HAP-1 (cell line): ENCODE measurements at regions not wholly inside any gene's neighbourhood (a gene's known extent, or its start where the extent isn't known, plus 50 kb on each side); places are given as distances from the start of the nearest gene placed in this dataset.
"Not testable (repeated sequence)": the region's sequence is repeated elsewhere in the genome, so short reads cannot be mapped to it uniquely, and the experiment has no call there.

ENCODE experiments used
- DNase-seq, 2 experiments: peaks; one replicate each; pipeline ENCODE4 v3.0.0-alpha.2; 2016 to 2020; ENCODE audit warnings: low spot score in 2 of 2
- H3K27me3 ChIP-seq: fragments of 250-450 bp; sonication (Bioruptor Pico); 2 replicates; pipeline ENCODE4 v1.5.1; 2020; ENCODE audit warnings: low read depth, mild to moderate bottlenecking, moderate library complexity
- H3K36me3 ChIP-seq: fragments of 250-450 bp; sonication (Bioruptor Pico); replicated peaks from 2 replicates; pipeline ENCODE4 v1.5.1; 2020; ENCODE audit warnings: mild to moderate bottlenecking
- H3K4me1 ChIP-seq: fragments of 250-450 bp; sonication (Bioruptor Pico); 2 replicates; pipeline ENCODE4 v1.5.1; 2020; ENCODE audit warnings: mild to moderate bottlenecking
- H3K4me3 ChIP-seq: fragments of 250-450 bp; sonication (Bioruptor Pico); 2 replicates; pipeline ENCODE4 v1.5.1; 2020; ENCODE audit warnings: mild to moderate bottlenecking, moderate library complexity
- H3K9me3 ChIP-seq: fragments of 250-450 bp; sonication (Bioruptor Pico); 2 replicates; pipeline ENCODE4 v1.5.1; 2020; ENCODE audit warnings: mild to moderate bottlenecking, moderate library complexity
- in situ Hi-C: fragments of 300-500 bp; cut with MboI; formaldehyde crosslinking; loops from 3 replicates; pipeline ENCODE4 v1.14.3; 2020; ENCODE audit warnings: low sequenced_read_pairs, inconsistent platforms, mixed read lengths

GRCh38 chr10:90992462-90992861 lies 71.6 kb upstream of the ANKRD1 start:
- no peaks in the 10 kb centered on the region for H3K27me3 ChIP-seq
- no peaks in the 10 kb centered on the region for H3K4me1 ChIP-seq
- no peak overlapping the region for H3K4me3 ChIP-seq
- no peaks in the 10 kb centered on the region for H3K9me3 ChIP-seq
- in situ Hi-C loops = no loop called here
- DNase-seq = no peak
- no peaks in the 10 kb centered on the region for H3K36me3 ChIP-seq

GRCh38 chr10:90993340-90993739 lies 72.5 kb upstream of the ANKRD1 start:
- H3K9me3 ChIP-seq = no peaks in the 10 kb centered on the region
- in situ Hi-C loops = no loop called here
- no peak overlapping the region for H3K4me3 ChIP-seq
- no peaks in the 10 kb centered on the region for H3K4me1 ChIP-seq
- H3K27me3 ChIP-seq = no peaks in the 10 kb centered on the region
- no peak for DNase-seq
- no peaks in the 10 kb centered on the region for H3K36me3 ChIP-seq

- no peak overlapping the region for H3K4me3 ChIP-seq
- no peaks in the 10 kb centered on the region for H3K36me3 ChIP-seq
- H3K27me3 ChIP-seq = no peaks in the 10 kb centered on the region
- DNase-seq = no peak
- in situ Hi-C loops = no loop called here
- H3K9me3 ChIP-seq = no peaks in the 10 kb centered on the region
- no peaks in the 10 kb centered on the region for H3K4me1 ChIP-seq
Observed at GRCh38 chr10:90997670-90998069, 76.8 kb upstream of the ANKRD1 start.

- Histone ChIP-seq H3K9me3 (no peaks in the 10 kb centered on the region), H3K4me3 (no peak overlapping the region), H3K4me1 (no peaks in the 10 kb centered on the region), H3K27me3 (no peaks in the 10 kb centered on the region), H3K36me3 (no peaks in the 10 kb centered on the region)
- DNase-seq = no peak
- in situ Hi-C loops = no loop called here
Observed at GRCh38 chr10:90998733-90999511, 78.0 kb upstream of the ANKRD1 start.

GRCh38 chr10:90999512-91000172 lies 78.8 kb upstream of the ANKRD1 start:
- Histone ChIP-seq H3K27me3 (no peaks in the 10 kb centered on the region), H3K4me3 (no peak overlapping the region), H3K9me3 (no peaks in the 10 kb centered on the region), H3K4me1 (no peaks in the 10 kb centered on the region), H3K36me3 (no peaks in the 10 kb centered on the region)
- DNase-seq = no peak
- in situ Hi-C loops = loop anchor here (10.0 kb wide), 1 partner anchor 255 kb away; no protein-coding TSS in a partner anchor

DNA sequence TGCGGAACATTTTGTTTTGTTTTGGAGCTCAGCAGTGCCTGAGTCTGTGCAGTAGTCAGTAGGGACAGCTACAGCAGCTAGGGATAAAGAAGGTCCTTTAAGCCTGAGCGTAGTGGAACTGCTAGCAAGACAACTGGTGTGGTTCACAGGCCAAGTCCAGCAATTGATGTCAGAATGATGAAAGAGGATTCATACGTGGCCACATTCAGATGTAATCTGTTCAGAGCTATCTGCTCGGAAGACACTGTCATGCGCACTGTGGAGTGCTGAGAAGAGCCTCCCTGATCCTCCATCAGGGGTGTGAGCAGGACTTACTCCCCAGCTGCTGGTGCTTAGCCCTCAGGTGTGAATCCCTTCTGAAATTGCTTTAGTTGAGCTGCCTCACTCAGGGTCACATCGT lies 79.6 kb upstream of the ANKRD1 start:
- no peaks in the 10 kb centered on the region for H3K27me3 ChIP-seq
- no peaks in the 10 kb centered on the region for H3K9me3 ChIP-seq
- H3K36me3 ChIP-seq = no peaks in the 10 kb centered on the region
- H3K4me1 ChIP-seq = no peaks in the 10 kb centered on the region
- DNase-seq = no peak
- H3K4me3 ChIP-seq = no peak overlapping the region
- in situ Hi-C loops = loop anchor here (10.0 kb wide), 1 partner anchor 254 kb away; no protein-coding TSS in a partner anchor

DNA sequence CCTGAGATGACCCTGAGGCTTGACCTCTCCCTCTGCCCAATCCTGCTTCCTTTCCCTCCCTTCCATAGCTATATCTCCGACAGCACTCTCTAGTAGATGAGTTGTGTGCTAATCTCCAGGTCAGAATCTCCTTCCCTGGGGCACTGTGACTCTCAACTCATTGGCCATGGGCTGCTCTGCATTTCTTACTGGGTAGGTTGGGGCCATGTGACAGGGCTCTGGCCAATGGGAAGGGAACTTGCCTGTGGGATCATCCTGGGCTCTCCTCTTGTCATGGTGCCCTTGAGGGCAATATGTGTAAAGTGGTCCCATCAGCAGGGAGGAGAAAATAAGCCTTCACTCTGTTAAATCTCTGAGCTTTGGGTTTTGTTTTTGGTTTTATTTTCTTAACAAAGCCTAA lies 80.1 kb upstream of the ANKRD1 start:
- in situ Hi-C loops = loop anchor here (10.0 kb wide), 1 partner anchor 254 kb away; no protein-coding TSS in a partner anchor
- no peaks in the 10 kb centered on the region for H3K4me1 ChIP-seq

DNA sequence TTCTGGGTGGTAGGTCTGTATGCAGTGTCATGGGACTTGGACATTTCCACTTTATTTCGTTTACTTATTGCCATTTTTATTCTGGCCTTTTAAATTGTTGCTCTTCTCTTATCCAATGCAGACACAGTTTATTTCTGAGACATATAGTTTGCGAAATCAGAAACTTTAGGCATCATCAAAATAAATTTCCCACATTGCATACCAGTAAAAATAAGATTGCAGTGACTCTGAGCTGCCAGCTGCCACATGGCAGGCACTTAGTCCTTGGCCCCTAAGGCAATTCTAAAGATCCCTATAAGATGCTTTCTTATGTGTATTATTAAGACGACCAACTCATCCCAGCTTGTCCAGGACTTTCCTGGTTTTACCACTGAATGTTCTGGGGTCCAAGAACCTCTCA lies 81.8 kb upstream of the ANKRD1 start:
- peaks cover 4% of the 10 kb centered on the region; the same call in 1 of the 2 replicates for H3K4me1 ChIP-seq
- H3K36me3 ChIP-seq = no peaks in the 10 kb centered on the region
- no peaks in the 10 kb centered on the region for H3K27me3 ChIP-seq
- no peak for DNase-seq
- H3K4me3 ChIP-seq = no peak overlapping the region
- no peaks in the 10 kb centered on the region for H3K9me3 ChIP-seq
- in situ Hi-C loops = loop anchor here (10.0 kb wide), 1 partner anchor 252 kb away; no protein-coding TSS in a partner anchor

More for the DNA sequence above, 80.1 kb upstream of the ANKRD1 start:
- H3K4me3 ChIP-seq = no peak overlapping the region
- H3K36me3 ChIP-seq = no peaks in the 10 kb centered on the region
- no peaks in the 10 kb centered on the region for H3K27me3 ChIP-seq
- no peak for DNase-seq
- H3K9me3 ChIP-seq = no peaks in the 10 kb centered on the region

GRCh38 chr10:91003379-91003778 lies 82.5 kb upstream of the ANKRD1 start:
- H3K27me3 ChIP-seq, H3K36me3 ChIP-seq, H3K4me3 ChIP-seq, H3K9me3 ChIP-seq, H3K4me1 ChIP-seq, DNase-seq: not testable (repeated sequence)
- in situ Hi-C loops = loop anchor here (10.0 kb wide), 1 partner anchor 251 kb away; no protein-coding TSS in a partner anchor

GRCh38 chr10:91005276-91005675 lies 84.4 kb upstream of the ANKRD1 start:
- in situ Hi-C loops = loop anchor here (10.0 kb wide), 1 partner anchor 250 kb away; no protein-coding TSS in a partner anchor
- not testable (repeated sequence) for H3K36me3 ChIP-seq

GRCh38 chr10:91006001-91006751 lies 85.3 kb upstream of the ANKRD1 start:
- peaks cover 4% of the 10 kb centered on the region; the same call in 1 of the 2 replicates for H3K4me1 ChIP-seq
- no peaks in the 10 kb centered on the region for H3K36me3 ChIP-seq
- DNase-seq = peak; percentile 59 to 76
- no peak overlapping the region for H3K4me3 ChIP-seq
- in situ Hi-C loops = loop anchor here (10.0 kb wide), 1 partner anchor 249 kb away; no protein-coding TSS in a partner anchor
- no peaks in the 10 kb centered on the region for H3K9me3 ChIP-seq
- no peaks in the 10 kb centered on the region for H3K27me3 ChIP-seq

More at GRCh38 chr10:91005276-91005675, 84.4 kb upstream of the ANKRD1 start:
- H3K4me3 ChIP-seq, H3K9me3 ChIP-seq, H3K4me1 ChIP-seq, H3K27me3 ChIP-seq, DNase-seq: not testable (repeated sequence)

DNA sequence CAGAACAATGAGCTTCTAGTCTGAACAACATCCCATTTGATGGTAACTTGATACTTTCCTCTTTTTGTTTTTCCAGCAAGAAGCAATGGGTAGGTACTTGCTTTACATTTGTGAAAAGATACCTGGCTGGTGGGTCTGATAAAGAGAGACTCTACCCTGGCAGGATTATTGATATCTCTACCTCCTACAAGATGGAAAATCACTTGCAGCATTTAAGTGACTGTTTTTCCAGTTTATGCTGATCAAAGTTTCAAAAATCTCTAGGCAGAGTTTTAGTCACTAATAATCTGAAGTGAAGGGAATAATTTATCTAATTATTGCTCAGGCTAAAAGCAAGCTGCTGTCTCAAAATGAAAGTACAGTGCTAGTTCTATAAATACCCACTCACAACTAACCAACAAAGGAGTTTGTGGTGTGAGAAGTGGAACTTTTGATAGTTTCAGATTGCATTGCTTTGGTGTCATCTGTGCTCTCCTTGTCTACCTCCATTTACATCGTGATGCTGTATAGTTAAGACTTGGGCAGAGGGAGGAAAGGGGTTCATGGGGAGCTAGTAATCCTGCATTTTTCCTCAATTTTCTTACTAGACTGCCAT lies 86.0 kb upstream of the ANKRD1 start:
- in situ Hi-C loops = loop anchor here (10.0 kb wide), 1 partner anchor 248 kb away; no protein-coding TSS in a partner anchor

DNA sequence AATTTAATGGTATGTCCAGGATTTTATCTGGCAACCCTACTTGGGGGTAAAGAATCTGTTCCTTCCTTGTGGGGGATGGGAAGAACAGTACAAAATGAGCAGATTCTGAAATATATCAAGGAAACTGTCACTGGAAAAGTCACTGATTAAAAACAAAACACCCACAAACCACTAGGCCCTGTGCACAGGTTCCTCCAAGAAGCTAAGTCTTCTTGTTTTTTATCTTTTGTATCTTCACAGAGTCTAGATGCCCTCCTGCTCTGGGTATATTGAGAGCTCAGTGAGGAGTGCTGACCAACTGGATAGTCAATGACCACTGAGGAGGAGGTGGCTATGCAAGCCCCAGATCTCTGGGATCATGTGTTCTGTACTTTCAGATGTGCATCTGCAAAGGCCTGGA lies 86.8 kb upstream of the ANKRD1 start:
- Histone ChIP-seq H3K36me3 (no peaks in the 10 kb centered on the region), H3K27me3 (no peaks in the 10 kb centered on the region), H3K4me3 (no peak overlapping the region), H3K9me3 (no peaks in the 10 kb centered on the region), H3K4me1 (peaks cover 4% of the 10 kb centered on the region; the same call in 1 of the 2 replicates)
- no peak for DNase-seq
- in situ Hi-C loops = loop anchor here (10.0 kb wide), 1 partner anchor 247 kb away; no protein-coding TSS in a partner anchor

More for the DNA sequence above, 86.0 kb upstream of the ANKRD1 start:
- Histone ChIP-seq H3K4me1 (peaks cover 4% of the 10 kb centered on the region; the same call in 1 of the 2 replicates), H3K9me3 (no peaks in the 10 kb centered on the region), H3K27me3 (no peaks in the 10 kb centered on the region), H3K36me3 (no peaks in the 10 kb centered on the region), H3K4me3 (no peak overlapping the region)
- DNase-seq = no peak
